Neutrophil (primary cell): ENCODE measurements at regions not wholly inside any gene's neighbourhood (a gene's known extent, or its start where the extent isn't known, plus 50 kb on each side); places are given as distances from the start of the nearest gene placed in this dataset.

Experiments
- H3K27ac ChIP-seq: fragments of 200-600 bp; sonication (generic); 2 replicates; pipeline ENCODE4 v1.5.1; 2016; ENCODE audit warnings: mild to moderate bottlenecking, moderate library complexity
- H3K27me3 ChIP-seq: fragments of 200-600 bp; sonication (generic); 2 replicates; pipeline ENCODE4 v1.6.0; 2016; ENCODE audit warnings: mild to moderate bottlenecking
- H3K36me3 ChIP-seq: fragments of 200-600 bp; sonication (generic); 2 replicates; pipeline ENCODE4 v1.5.1; 2017
- H3K4me1 ChIP-seq, 2 experiments: fragments of 200-600 bp in 1 of 2; sonication (generic) in 1 of 2; 1 replicate in 1 of 2; 2 replicates in 1 of 2; pipeline versions ENCODE4 v1.5.1 to v1.6.1; 2013 to 2016; ENCODE audit warnings: low read depth in 1 of 2, low read length in 1 of 2, mild to moderate bottlenecking in 1 of 2, moderate library complexity in 1 of 2; ENCODE audit not compliant: control insufficient read depth in 1 of 2, insufficient read depth in 1 of 2
- H3K4me3 ChIP-seq, 2 experiments: fragments of 200-600 bp in 1 of 2; sonication (generic) in 1 of 2; 1 replicate in 1 of 2; 2 replicates in 1 of 2; pipeline ENCODE4 v1.5.1; 2013 to 2016; ENCODE audit warnings: low read depth in 1 of 2, low read length in 1 of 2, mild to moderate bottlenecking in 1 of 2, moderate library complexity in 1 of 2
- H3K9me3 ChIP-seq: fragments of 200-600 bp; sonication (generic); 2 replicates; pipeline ENCODE4 v1.5.1; 2016
- CTCF ChIP-seq: fragments of 200-600 bp; sonication (generic); IDR thresholded peaks from 2 replicates; pipeline ENCODE4 v1.5.1; 2016; ENCODE audit warnings: antibody characterized with exemption

- H3K27ac ChIP-seq, result no peak overlapping the region
- no peak overlapping the region for H3K4me3 ChIP-seq
- no peaks in the 10 kb centered on the region for H3K36me3 ChIP-seq
- no peak for TF ChIP-seq CTCF
- no peaks in the 10 kb centered on the region for H3K4me1 ChIP-seq
- H3K9me3 ChIP-seq, result no peaks in the 10 kb centered on the region
- H3K27me3 ChIP-seq, result peaks cover 4% of the 10 kb centered on the region
Measured at GRCh38 chr16:54489225-54490111, 202.9 kb upstream of the IRX3 start.

- Histone ChIP-seq H3K27ac (no peak overlapping the region), H3K9me3 (no peaks in the 10 kb centered on the region), H3K27me3 (no peaks in the 10 kb centered on the region), H3K4me1 (no peaks in the 10 kb centered on the region), H3K36me3 (no peaks in the 10 kb centered on the region), H3K4me3 (no peak overlapping the region)
- no peak for TF ChIP-seq CTCF
Measured at GRCh38 chr16:54488729-54489128, 202.1 kb upstream of the IRX3 start.

- Histone ChIP-seq H3K4me1 (no peaks in the 10 kb centered on the region), H3K4me3 (no peak overlapping the region), H3K36me3 (no peaks in the 10 kb centered on the region), H3K9me3 (no peaks in the 10 kb centered on the region), H3K27ac (no peak overlapping the region), H3K27me3 (no peaks in the 10 kb centered on the region)
- no peak for TF ChIP-seq CTCF
Measured at GRCh38 chr16:54487933-54488332, 201.3 kb upstream of the IRX3 start.

GRCh38 chr16:54484700-54485099 lies 198.1 kb upstream of the IRX3 start:
- H3K27ac ChIP-seq, result no peak overlapping the region
- H3K4me3 ChIP-seq, result no peak overlapping the region
- no peaks in the 10 kb centered on the region for H3K36me3 ChIP-seq
- H3K9me3 ChIP-seq, result no peaks in the 10 kb centered on the region
- TF ChIP-seq CTCF, result no peak
- H3K27me3 ChIP-seq, result no peaks in the 10 kb centered on the region
- no peaks in the 10 kb centered on the region for H3K4me1 ChIP-seq

- H3K9me3 ChIP-seq, result no peaks in the 10 kb centered on the region
Measured at GRCh38 chr16:54482892-54483574, 196.4 kb upstream of the IRX3 start.

More at GRCh38 chr16:54482892-54483574, 196.4 kb upstream of the IRX3 start:
- no peak for TF ChIP-seq CTCF
- no peaks in the 10 kb centered on the region for H3K27me3 ChIP-seq
- H3K4me3 ChIP-seq, result no peak overlapping the region
- H3K4me1 ChIP-seq, result no peaks in the 10 kb centered on the region
- H3K27ac ChIP-seq, result no peak overlapping the region
- H3K36me3 ChIP-seq, result no peaks in the 10 kb centered on the region
